ENCODE measurements at regions not wholly inside any gene's neighbourhood (a gene's known extent, or its start where the extent isn't known, plus 50 kb on each side); places are given as distances from the start of the nearest gene placed in this dataset.

GRCh38 chr14:98543074-98543473 is 728.9 kb downstream of the BCL11B start:
- in situ Hi-C loops (cut with HindIII; ENCODE audit: low sequenced_read_pairs) = no loop called here

DNA sequence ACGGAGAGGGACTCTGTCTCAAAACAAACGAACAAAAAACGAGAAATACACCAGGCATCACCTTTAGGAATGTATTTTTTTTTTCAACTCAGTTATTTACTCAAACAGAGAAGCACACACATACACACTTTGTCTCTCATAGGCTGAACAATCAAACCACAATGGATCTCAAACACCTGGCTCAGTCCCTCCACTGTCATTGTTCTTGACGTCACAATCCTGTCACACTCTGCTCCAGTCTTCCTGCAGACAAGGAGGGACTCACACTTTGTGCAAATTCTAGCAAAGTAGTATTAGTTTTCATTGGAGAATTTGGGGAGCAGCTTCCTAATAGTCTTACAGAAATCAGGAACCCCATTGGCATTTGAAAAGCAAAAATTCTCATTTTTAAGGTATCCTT is 727.8 kb downstream of the BCL11B start:
- in situ Hi-C loops (cut with HindIII; ENCODE audit: low sequenced_read_pairs) = no loop called here

GRCh38 chr14:98545181-98545580 is 726.8 kb downstream of the BCL11B start:
- in situ Hi-C loops (cut with HindIII; ENCODE audit: low sequenced_read_pairs) = no loop called here

- in situ Hi-C loops (cut with HindIII; ENCODE audit: low sequenced_read_pairs) = no loop called here
Observed at GRCh38 chr14:98548071-98548686, 723.8 kb downstream of the BCL11B start.

DNA sequence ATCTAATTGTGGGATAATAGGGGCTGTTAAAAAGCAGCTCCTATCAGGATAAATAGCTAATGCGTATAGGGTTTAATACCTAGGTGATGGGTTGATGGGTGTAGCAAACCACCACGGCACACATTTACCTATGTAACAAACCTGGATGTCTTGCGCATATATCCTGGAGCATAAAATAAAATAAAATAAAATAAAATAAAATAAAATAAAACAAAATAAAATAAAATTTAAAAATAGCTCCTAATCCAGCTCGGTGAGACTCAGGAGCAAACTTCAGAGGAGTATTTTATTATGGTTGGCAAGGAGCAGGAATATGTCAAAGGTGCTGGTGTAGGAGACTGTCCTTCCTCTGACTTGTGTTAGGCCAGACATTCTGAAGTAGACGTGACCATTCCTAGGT is 721.0 kb downstream of the BCL11B start:
- in situ Hi-C loops (cut with HindIII; ENCODE audit: low sequenced_read_pairs) = no loop called here

GRCh38 chr14:98555440-98555839 is 716.6 kb downstream of the BCL11B start:
- in situ Hi-C loops (cut with HindIII; ENCODE audit: low sequenced_read_pairs) = no loop called here

DNA sequence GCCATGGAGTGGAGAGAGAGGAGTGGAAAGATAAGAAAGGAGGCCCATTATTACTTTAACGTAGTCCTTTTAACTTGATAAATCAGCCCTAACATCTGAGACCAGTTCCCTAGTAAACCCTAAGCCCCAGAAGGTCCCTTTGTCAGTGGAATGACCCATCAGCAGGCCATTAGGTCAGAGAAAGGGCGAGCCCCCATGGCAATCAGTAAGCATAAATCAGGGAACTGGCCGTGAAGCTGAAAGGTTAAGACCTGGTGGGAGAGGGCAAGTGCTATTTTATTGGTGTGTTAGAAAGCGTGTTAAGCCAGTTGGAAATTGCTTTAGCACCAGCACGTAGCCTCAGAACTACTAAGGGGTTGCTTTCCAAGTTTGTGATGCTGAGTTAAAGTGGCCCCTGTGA is 708.0 kb downstream of the BCL11B start:
- in situ Hi-C loops (cut with HindIII; ENCODE audit: low sequenced_read_pairs) = no loop called here

DNA sequence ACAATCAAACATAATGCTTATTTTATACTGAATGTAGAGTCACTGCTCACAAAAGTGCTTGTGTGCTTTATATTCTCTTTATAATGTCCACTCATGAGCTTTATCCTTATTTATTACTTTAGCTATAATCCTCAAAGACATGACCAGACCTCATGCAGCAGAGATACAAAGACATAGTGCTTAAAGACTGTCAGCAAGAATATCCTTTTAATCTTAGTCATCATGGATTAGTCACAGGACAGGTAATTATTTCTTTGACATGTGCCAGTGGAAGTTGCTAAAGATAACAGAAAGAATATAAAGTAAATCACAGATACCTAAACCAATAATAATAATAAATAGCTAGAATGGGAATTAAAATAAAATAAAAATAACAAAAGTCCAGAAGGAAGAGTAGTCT is 707.5 kb downstream of the BCL11B start:
- in situ Hi-C loops (cut with HindIII; ENCODE audit: low sequenced_read_pairs) = no loop called here

DNA sequence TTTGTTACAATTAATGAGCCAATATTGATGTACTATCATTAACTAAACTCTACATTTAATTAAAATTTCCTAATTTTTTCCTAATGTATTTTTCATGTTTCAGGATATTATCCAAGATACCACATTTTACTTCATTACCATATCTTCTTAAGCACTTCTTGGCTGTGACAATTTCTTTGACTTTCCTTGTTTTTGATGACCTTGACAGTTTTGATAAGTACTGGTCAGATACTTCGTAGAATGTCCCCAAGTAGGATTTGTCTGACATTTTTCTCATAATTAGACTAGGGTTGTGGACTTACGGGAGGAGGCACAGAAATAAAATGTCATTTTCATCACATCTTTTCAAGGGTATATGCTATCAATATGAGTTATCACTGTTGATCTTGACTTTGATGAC is 700.9 kb downstream of the BCL11B start:
- in situ Hi-C loops (cut with HindIII; ENCODE audit: low sequenced_read_pairs) = no loop called here

DNA sequence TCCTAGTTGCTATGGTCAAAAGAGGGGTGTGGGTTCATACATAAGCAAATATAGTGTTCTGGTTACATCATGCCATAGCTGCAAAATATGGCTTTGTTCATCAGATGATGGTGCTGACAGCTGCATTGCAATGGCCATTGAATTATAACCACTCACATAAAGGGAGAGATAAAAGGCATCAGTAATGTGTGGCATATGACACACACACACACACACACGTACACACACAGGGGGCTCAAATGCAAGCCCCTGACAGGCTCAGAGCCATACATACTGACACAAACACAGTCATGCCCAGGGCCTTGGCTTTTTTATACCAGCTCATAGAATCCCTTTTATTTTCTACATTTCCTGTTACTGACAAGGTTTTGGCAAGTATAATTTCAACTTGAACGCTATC is 698.9 kb downstream of the BCL11B start:
- in situ Hi-C loops (cut with HindIII; ENCODE audit: low sequenced_read_pairs) = no loop called here

DNA sequence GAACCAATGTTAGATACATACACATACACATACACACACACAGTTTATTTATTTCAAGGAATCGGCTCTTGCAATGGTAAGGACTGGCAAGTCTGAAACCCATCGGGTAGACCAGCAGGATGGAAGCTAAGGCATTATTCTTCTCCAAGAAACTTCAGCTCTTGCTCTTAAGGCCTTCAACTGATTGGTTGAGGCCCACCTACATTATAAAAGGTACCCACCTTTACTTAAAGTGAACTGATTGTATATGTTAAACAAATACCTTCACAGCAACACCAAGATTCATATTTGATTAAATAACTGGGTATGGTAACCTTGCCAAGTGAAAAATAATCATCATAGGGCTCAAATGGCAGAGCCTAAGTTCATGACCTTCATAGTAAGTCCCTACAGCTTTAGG is 695.5 kb downstream of the BCL11B start:
- in situ Hi-C loops (cut with HindIII; ENCODE audit: low sequenced_read_pairs) = no loop called here

DNA sequence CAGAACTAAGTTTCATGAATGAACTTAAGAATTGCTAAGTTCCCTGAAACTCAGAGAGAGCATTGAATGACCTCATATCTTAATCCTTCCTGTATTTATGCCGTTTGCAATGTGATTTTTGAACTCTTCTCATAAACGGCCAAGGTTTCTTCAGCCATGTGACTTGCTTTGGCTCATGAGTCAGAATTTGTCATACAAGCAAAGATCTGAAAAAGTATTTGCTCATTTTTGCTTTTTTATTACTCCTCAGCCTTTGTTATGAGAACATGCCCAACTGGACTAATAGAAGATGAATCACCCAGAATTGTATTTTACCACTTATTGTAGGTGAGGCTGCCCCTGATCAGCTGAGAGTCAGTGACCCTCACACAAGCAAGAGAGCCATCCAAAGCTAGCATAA is 693.8 kb downstream of the BCL11B start:
- in situ Hi-C loops (cut with HindIII; ENCODE audit: low sequenced_read_pairs) = no loop called here

GRCh38 chr14:98579140-98579539 is 692.9 kb downstream of the BCL11B start:
- in situ Hi-C loops (cut with HindIII; ENCODE audit: low sequenced_read_pairs) = no loop called here

DNA sequence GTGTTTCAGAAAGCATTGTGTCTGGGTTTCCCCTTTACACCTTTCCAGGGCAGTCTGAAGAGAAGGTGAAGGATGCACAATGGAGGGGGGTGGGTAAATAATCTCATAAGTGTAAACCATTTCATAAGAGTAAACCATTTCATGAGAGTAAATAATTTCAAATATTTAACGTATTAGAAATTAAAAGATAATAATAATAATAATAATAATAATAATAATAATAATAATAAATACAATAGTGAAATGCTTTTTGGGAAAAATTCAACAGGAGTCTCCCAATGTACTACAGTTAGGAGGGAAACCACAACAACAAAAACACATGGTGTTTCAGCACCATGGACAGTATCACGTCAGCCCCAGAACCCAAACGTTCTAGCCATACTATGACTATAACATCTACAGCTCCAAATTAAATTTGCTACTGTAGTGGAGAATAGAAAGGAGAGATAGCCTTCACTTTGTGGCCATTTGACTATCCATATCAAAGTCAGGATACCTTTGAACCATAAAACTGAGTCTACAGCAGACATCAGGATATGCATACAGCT is 691.8 kb downstream of the BCL11B start:
- in situ Hi-C loops (cut with HindIII; ENCODE audit: low sequenced_read_pairs) = no loop called here

GRCh38 chr14:98582276-98582675 is 689.7 kb downstream of the BCL11B start:
- in situ Hi-C loops (cut with HindIII; ENCODE audit: low sequenced_read_pairs) = no loop called here

GRCh38 chr14:98591161-98591560 is 680.8 kb downstream of the BCL11B start:
- in situ Hi-C loops (cut with HindIII; ENCODE audit: low sequenced_read_pairs) = no loop called here

DNA sequence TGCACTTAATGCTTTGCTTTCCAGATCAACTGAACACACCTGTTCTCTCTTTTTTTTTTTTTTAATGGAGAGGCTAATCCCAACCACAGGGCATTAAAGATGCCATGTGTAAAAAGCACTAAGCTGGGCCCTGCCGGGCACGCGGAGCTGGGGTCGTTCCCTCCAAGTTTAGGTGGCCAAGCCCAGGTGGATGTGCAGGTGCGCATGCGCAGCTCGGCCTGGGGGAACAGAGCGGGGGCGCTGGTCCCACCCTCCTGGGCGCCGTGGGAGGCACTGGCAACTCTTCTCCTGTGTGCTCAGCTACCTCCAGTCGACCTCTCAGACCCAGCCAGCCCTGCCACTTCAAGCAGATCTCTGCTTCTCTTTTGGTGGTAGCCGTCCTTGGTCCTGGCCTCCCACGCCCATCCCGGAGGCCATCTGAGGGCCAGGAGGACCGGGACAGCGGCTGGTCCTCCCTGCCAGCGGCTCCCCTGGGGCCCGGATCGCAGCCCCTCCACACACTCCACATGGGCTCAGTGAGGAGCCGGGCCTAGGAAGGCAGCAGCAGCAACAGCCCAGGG is 679.3 kb downstream of the BCL11B start:
- in situ Hi-C loops (cut with HindIII; ENCODE audit: low sequenced_read_pairs) = no loop called here

- in situ Hi-C loops (cut with HindIII; ENCODE audit: low sequenced_read_pairs) = no loop called here
Observed at GRCh38 chr14:98593361-98593761, 678.6 kb downstream of the BCL11B start.

DNA sequence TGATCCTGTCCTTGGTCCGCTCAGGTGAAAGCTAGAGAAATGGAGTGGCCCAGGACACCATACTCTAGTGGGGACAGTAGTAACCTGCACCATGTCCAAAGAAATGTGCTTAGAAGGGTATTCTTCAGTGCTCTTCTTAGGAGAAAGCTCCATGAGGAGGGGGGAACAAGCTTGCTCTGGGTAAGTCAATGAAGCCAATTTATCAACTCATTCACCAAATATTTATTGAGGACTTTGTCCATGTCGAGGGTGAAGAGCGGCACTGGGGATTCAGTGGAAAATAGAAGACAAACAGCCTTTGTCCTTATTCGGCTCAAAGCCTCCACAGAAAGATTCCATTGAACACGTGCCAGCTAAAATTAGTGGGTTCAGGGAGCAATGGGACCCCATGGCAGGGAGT is 677.8 kb downstream of the BCL11B start:
- in situ Hi-C loops (cut with HindIII; ENCODE audit: low sequenced_read_pairs) = no loop called here

DNA sequence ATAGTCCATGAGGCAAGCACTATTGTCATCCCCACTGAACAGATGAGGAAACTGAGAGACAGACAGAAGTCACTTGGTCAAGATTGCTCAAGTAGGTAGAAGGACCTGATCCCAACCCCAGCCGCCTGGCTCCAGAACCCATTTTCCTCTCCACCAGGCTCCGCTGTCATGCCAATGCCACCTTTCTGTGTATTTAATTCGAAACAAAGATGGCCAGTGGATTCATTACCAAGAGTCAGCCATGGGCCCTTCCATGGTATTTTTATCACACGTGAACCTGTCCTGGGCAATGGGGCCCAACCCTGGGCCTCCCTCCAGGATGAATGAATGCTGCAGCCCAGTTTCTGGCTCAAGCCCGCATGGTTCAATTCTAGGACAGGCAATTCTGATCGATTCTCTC is 673.4 kb downstream of the BCL11B start:
- in situ Hi-C loops (cut with HindIII; ENCODE audit: low sequenced_read_pairs) = no loop called here

DNA sequence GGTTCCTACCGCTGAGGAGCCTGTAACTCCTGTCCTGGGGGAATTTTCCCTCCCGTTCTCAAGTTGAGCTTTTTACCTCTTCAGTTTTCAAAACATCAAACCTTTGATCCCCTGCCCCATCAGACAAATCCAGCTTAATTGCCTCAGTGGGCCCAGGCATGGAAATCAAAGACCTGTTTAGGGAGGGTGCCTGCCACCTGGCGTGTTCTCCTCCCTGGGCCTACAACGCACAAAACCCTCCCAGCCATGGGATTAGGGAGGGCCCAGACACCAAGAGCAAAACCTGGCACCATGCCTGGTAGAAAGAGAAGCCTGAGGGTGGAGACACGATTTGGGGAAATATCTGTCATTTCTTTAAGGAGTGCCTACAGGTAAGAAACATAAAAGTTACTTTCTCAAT is 672.9 kb downstream of the BCL11B start:
- in situ Hi-C loops (cut with HindIII; ENCODE audit: low sequenced_read_pairs) = no loop called here

DNA sequence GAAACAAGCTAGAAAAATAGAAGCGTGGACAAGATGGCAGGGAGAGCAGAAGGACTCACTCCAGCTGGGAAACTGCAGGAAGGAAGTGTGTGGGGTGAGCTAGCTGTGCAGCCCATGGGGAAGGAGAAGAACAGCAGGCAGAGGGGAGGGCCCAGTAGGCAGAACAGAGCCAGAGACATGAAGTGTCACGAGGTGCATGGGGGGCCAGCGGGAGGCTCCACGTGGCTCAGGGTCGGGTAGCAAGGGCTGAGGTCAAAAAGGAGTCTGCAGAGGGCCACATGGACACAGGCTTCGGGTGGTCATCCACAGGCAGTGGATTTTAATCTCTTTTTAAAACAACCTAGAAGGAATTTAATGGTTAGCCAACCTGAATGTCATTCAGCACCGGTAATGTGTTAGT is 669.0 kb downstream of the BCL11B start:
- in situ Hi-C loops (cut with HindIII; ENCODE audit: low sequenced_read_pairs) = no loop called here

DNA sequence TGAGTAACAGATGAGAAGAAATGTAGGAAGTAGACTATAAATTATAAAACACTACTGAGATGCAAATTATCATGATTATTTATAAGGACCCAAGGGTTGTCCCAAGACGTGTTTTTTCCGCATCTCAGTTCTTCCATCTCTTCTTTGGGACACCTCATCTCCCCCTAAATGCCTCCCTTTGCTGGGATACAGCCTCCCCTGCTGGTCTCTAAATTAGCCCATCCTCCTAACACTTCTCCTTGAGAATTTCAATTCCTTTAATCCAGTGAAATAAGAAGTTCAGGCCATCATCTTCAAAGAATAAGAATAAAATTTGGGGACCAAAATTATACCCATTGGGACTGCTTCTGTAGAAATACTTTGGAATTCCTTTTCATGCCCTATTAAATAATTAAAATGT is 667.0 kb downstream of the BCL11B start:
- in situ Hi-C loops (cut with HindIII; ENCODE audit: low sequenced_read_pairs) = no loop called here
